ENCODE measurements at regions not wholly inside any gene's neighbourhood (a gene's known extent, or its start where the extent isn't known, plus 50 kb on each side); places are given as distances from the start of the nearest gene placed in this dataset.

- TF ChIP-seq CTCF (IDR thresholded peaks at IDR 0.05; ENCODE audit: low read depth, low read length), result no peak
- no peak overlapping the region for H3K4me3 ChIP-seq (ENCODE audit: low read depth, low read length)
- in situ Hi-C loops (cut with HindIII; ENCODE audit: low sequenced_read_pairs), result no loop called here
- no peak for DNase-seq (ENCODE audit: low read depth, low spot score)
Measured at GRCh38 chr5:88938488-88938887, 55.5 kb upstream of the MEF2C start.

GRCh38 chr5:88937406-88937805, 54.4 kb upstream of the MEF2C start:
- in situ Hi-C loops (cut with HindIII; ENCODE audit: low sequenced_read_pairs), result no loop called here
- H3K4me3 ChIP-seq (ENCODE audit: low read depth, low read length), result no peak overlapping the region
- TF ChIP-seq CTCF (IDR thresholded peaks at IDR 0.05; ENCODE audit: low read depth, low read length), result no peak
- no peak for DNase-seq (ENCODE audit: low read depth, low spot score)

GRCh38 chr5:88934439-88934838, 51.5 kb upstream of the MEF2C start:
- DNase-seq (ENCODE audit: low read depth, low spot score), result no peak

More at GRCh38 chr5:88934439-88934838, 51.5 kb upstream of the MEF2C start:
- no peak overlapping the region for H3K4me3 ChIP-seq (ENCODE audit: low read depth, low read length)
- in situ Hi-C loops (cut with HindIII; ENCODE audit: low sequenced_read_pairs), result no loop called here
- TF ChIP-seq CTCF (IDR thresholded peaks at IDR 0.05; ENCODE audit: low read depth, low read length), result no peak
